ENCODE measurements at regions not wholly inside any gene's neighbourhood (a gene's known extent, or its start where the extent isn't known, plus 50 kb on each side); places are given as distances from the start of the nearest gene placed in this dataset.

GRCh38 chr2:8231902-8232301 lies 450.0 kb upstream of the ID2 start:
- no peak for TF ChIP-seq EZH2 (IDR thresholded peaks at IDR 0.05; ENCODE audit: borderline replicate concordance, low read depth, low read length, poor library complexity, severe bottlenecking)
- TF ChIP-seq, protein P1, sequence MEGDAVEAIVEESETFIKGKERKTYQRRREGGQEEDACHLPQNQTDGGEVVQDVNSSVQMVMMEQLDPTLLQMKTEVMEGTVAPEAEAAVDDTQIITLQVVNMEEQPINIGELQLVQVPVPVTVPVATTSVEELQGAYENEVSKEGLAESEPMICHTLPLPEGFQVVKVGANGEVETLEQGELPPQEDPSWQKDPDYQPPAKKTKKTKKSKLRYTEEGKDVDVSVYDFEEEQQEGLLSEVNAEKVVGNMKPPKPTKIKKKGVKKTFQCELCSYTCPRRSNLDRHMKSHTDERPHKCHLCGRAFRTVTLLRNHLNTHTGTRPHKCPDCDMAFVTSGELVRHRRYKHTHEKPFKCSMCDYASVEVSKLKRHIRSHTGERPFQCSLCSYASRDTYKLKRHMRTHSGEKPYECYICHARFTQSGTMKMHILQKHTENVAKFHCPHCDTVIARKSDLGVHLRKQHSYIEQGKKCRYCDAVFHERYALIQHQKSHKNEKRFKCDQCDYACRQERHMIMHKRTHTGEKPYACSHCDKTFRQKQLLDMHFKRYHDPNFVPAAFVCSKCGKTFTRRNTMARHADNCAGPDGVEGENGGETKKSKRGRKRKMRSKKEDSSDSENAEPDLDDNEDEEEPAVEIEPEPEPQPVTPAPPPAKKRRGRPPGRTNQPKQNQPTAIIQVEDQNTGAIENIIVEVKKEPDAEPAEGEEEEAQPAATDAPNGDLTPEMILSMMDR (conservative IDR thresholded peaks at IDR 0.05; ENCODE audit: low read depth, low read length) = no peak
- Histone ChIP-seq H3K27ac (ENCODE audit: low read depth, low read length, poor library complexity, severe bottlenecking) (no peak overlapping the region), H3K9me3 (ENCODE audit: low read depth, low read length, poor library complexity, severe bottlenecking) (no peaks in the 10 kb centered on the region), H3K27me3 (replicated peaks; ENCODE audit: insufficient read depth, low read depth, low read length, poor library complexity) (no peaks in the 10 kb centered on the region), H3K4me1 (ENCODE audit: insufficient read depth, low read length, poor library complexity, severe bottlenecking) (no peaks in the 10 kb centered on the region), H3K4me3 (ENCODE audit: low read depth, low read length, poor library complexity, severe bottlenecking) (no peak overlapping the region), H3K36me3 (ENCODE audit: insufficient read depth, low read length, poor library complexity, severe bottlenecking) (no peaks in the 10 kb centered on the region)
- POLR2A ChIA-PET (ENCODE audit: low non-redundant PET) = no interaction called here
- CTCF ChIA-PET = no interaction called here
- BruUV-seq (replicated peaks) = no TSS peak
- DNase-seq (ENCODE audit: low spot score) = no peak
- intact Hi-C loops (cut with micrococcal nuclease; ENCODE audit: unreplicated experiment) = no loop called here

GRCh38 chr2:8232871-8233270 lies 449.0 kb upstream of the ID2 start:
- no peak for DNase-seq (ENCODE audit: low spot score)
- Histone ChIP-seq H3K36me3 (ENCODE audit: insufficient read depth, low read length, poor library complexity, severe bottlenecking) (no peaks in the 10 kb centered on the region), H3K4me1 (ENCODE audit: insufficient read depth, low read length, poor library complexity, severe bottlenecking) (no peaks in the 10 kb centered on the region), H3K9me3 (ENCODE audit: low read depth, low read length, poor library complexity, severe bottlenecking) (no peaks in the 10 kb centered on the region), H3K27ac (ENCODE audit: low read depth, low read length, poor library complexity, severe bottlenecking) (no peak overlapping the region), H3K27me3 (replicated peaks; ENCODE audit: insufficient read depth, low read depth, low read length, poor library complexity) (no peaks in the 10 kb centered on the region), H3K4me3 (ENCODE audit: low read depth, low read length, poor library complexity, severe bottlenecking) (no peak overlapping the region)
- ChIA-PET CTCF (no interaction called here), POLR2A (ENCODE audit: low non-redundant PET) (no interaction called here)
- TF ChIP-seq, protein P1 (conservative IDR thresholded peaks at IDR 0.05; ENCODE audit: low read depth, low read length) = no peak
- no peak for TF ChIP-seq EZH2 (IDR thresholded peaks at IDR 0.05; ENCODE audit: borderline replicate concordance, low read depth, low read length, poor library complexity, severe bottlenecking)
- intact Hi-C loops (cut with micrococcal nuclease; ENCODE audit: unreplicated experiment) = no loop called here
- BruUV-seq (replicated peaks) = no TSS peak

- no peak for TF ChIP-seq EZH2 (IDR thresholded peaks at IDR 0.05; ENCODE audit: borderline replicate concordance, low read depth, low read length, poor library complexity, severe bottlenecking)
- TF ChIP-seq, protein P1 (conservative IDR thresholded peaks at IDR 0.05; ENCODE audit: low read depth, low read length) = no peak
- no peaks in the 10 kb centered on the region for H3K9me3 ChIP-seq (ENCODE audit: low read depth, low read length, poor library complexity, severe bottlenecking)
- ChIA-PET CTCF (no interaction called here), POLR2A (ENCODE audit: low non-redundant PET) (no interaction called here)
- DNase-seq (ENCODE audit: low spot score) = no peak
- H3K27me3 ChIP-seq (replicated peaks; ENCODE audit: insufficient read depth, low read depth, low read length, poor library complexity) = no peaks in the 10 kb centered on the region
- H3K36me3 ChIP-seq (ENCODE audit: insufficient read depth, low read length, poor library complexity, severe bottlenecking) = no peaks in the 10 kb centered on the region
- no peak overlapping the region for H3K4me3 ChIP-seq (ENCODE audit: low read depth, low read length, poor library complexity, severe bottlenecking)
- H3K4me1 ChIP-seq (ENCODE audit: insufficient read depth, low read length, poor library complexity, severe bottlenecking) = no peaks in the 10 kb centered on the region
- intact Hi-C loops (cut with micrococcal nuclease; ENCODE audit: unreplicated experiment) = no loop called here
- BruUV-seq (replicated peaks) = no TSS peak
- no peak overlapping the region for H3K27ac ChIP-seq (ENCODE audit: low read depth, low read length, poor library complexity, severe bottlenecking)
These were observed 447.6 kb upstream of the ID2 start for GRCh38 chr2:8234253-8234652.
